OCI-M2 (cell line): ENCODE measurements at regions not wholly inside any gene's neighbourhood (a gene's known extent, or its start where the extent isn't known, plus 50 kb on each side); places are given as distances from the start of the nearest gene placed in this dataset.
"Not testable (repeated sequence)": the region's sequence is repeated elsewhere in the genome, so short reads cannot be mapped to it uniquely, and the experiment has no call there.

Experiments used
- DNase-seq: peaks from one replicate; lab custom pipeline; 2025; ENCODE audit not compliant: unreplicated experiment; lab: John Stamatoyannopoulos, UW

DNA sequence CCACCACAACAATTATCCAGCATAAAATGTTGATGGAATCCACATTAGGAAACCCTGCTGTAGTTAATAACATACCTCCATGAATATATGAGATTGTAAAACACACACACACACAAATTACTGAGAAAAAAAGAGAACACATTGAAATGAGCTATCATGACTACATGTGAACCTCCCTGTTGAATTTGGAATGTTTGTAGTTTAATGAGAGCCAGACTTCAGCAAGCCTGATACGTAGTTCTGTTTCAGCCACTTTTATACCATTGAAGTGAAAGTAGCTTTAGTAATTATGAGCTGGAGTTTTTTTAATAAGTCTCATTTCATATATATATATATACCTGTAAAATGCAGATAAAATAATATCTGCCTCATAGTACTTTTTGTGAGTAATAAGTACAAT is 1146.4 kb downstream of the NAALADL2 start:
- no peak for DNase-seq

GRCh38 chr3:175989161-175989560 is 1130.0 kb downstream of the NAALADL2 start:
- no peak for DNase-seq

DNA sequence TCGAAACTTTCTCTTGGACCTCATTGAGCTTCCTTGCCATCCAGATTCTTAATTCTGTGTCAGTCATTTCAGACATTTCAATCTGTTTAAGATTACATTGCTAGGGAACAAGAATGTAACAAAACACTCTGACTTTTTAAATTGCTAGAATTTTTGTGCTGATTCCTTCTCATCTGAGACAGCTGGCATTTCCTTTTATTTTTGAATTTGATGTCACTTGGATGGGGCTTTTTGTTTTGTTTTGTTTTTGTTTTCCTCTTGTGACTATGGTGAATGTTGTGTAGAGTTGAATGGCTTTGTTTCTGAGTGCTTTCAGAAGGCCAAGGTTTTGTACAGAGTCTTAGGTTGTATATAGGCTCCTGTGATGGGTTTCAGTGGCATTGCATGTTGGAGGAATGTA is 1129.3 kb downstream of the NAALADL2 start:
- DNase-seq: no peak

GRCh38 chr3:175985781-175986180 is 1126.6 kb downstream of the NAALADL2 start:
- DNase-seq: no peak

- DNase-seq: no peak
Observed at GRCh38 chr3:175983379-175983778, 1124.2 kb downstream of the NAALADL2 start.

DNA sequence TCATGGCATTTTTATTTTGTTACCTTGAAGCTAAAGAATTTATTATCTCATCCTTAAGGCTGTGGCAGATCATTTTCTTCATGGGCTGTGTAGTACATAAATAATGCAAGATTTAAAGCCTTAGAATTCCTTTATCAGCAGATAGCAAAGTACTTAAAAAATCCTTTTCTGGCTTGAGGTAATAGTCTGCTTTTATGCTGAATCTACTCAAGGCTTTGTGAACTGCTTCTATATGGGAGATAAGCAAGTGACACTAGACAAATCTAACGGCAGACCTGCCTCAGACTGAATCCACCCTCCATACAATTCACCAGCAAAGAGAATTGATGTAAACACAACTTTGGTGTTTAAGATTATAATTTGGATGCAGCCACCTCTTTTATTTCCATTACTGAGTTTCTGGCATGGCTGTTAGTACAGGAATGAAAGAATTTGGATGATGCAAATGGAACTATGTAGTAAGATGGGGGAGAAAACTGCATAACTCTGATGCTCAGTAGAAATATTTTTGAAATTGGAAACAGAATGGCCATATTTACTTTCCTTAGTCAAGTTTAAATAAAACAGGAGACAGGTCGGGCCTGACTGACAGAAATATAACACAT is 1121.5 kb downstream of the NAALADL2 start:
- DNase-seq: no peak

DNA sequence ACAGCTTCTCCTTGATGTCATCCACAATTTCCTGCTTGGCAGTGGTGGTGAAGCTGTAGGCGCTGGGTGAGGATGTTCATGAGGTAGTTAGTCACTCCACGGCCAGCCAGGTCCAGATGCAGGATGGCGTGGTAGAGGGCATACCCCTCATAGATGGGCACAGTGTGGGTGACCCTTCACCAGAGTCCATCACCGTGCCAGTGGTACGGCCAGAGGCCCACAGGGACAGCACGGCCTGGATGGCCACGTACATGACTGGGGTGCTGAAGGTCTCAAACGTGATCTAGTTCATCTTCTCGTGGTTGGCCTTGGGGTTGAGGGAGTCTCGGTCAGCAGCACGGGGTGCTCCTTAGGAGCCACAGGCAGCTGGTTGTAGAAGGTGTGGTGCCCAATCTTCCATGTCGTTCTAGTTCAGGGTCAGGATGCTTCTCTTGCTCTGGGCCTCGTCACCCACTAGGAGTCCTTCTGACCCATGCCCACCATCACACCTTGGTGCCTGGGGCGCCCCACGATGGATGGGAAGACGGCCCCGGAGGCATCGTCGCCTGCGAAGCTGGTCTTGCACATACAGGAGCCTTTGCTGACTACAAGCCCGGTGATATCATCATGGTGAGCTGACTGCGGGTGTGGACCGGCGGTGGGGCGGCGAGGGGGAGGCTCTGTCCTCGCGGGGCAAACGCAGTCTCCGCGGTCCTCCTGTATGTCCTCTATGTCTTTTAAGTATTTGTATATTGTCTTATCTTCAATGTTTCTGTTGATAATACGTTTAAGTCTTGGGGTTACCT is 1119.0 kb downstream of the NAALADL2 start:
- DNase-seq: no peak

DNA sequence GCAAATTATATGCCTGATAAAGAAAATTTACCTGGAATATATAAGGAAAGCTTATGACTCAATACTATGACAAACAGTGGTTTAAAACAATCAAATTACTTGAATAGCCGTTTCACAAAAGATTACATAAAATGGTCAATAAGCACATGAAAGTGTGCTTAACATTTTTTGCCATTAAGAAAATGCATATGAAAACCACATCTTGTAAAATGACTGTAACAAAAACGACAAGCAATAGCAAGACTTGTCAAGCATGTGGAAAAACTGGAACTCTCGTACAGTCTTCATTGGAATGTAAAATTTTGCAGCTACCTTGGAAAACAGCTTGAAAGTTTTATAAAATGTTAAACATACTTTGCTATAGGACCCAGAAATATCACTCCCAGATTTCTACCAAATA is 1110.3 kb downstream of the NAALADL2 start:
- DNase-seq: no peak

- no peak for DNase-seq
Observed at GRCh38 chr3:175965036-175965435, 1105.9 kb downstream of the NAALADL2 start.

DNA sequence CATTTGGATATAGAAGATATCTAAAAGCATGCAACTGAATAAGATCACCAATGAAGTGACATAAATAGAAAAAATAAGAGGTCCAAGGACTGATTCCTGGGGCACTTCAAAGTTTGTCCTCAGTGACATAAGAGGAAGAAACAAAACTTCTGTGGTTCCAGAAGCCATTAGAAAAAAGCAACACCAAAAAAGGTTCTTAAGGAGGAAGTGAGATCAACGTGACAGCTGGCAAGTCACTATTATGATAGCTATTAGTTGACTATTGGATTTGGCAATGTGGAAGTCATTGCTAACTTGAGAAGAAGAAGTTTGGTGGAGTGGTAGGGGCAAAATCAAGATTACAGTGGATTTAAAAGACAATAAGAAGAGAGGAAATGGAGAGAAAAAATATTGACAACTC is 1098.3 kb downstream of the NAALADL2 start:
- no peak for DNase-seq

DNA sequence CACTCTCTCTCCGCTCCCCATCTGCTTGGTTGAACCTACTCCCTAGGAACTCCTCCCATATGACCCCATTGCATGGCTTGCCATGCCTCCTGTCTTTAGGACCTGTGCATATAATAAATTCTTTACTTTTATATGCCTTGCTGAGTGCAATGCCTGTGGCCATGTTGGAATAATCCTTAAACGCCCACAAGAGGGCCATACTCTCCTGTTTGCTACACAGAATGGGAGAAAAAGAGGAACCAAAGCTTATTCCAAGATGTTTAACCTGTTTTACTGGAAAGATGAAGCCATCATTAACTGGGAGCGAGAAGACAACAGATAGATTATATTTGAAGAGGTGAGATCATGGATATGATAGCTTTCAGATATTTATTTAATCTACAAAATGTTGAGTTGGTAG is 1097.8 kb downstream of the NAALADL2 start:
- no peak for DNase-seq

DNA sequence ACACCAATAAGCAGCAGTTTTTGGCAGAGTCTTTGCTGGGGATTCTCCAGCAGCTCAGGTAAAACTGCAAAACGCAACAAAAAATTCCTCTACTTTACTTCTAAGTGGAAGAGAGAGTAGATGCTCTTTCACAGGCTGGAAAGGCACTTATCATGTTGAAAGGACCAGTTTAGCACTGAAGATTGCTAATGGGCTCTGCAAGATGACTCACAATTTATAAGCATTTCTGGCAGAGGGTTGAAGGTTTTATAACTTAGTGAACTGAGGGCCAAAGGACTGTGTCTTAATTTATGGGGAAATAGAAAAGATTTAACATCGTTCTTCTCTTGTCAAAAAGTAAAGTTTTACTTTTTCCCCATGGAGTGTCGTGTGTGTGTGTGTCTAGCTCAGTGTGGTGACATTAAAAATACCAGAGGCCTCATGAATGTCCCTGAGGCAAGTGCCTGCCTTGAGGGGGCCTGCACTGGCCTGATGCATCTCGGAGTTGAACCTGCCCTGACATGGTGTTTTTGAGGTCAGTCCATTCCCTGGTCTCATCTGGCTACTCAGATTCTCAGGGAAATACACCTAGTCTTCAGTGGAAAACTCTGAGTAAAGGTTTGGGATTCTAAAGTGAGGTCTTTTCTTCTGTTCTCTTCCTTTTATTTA is 1092.0 kb downstream of the NAALADL2 start:
- DNase-seq: no peak

- no peak for DNase-seq
Observed at GRCh38 chr3:175948041-175948440, 1088.9 kb downstream of the NAALADL2 start.

GRCh38 chr3:175941352-175941751 is 1082.2 kb downstream of the NAALADL2 start:
- no peak for DNase-seq

- no peak for DNase-seq
Observed at GRCh38 chr3:175940881-175941280, 1081.7 kb downstream of the NAALADL2 start.

DNA sequence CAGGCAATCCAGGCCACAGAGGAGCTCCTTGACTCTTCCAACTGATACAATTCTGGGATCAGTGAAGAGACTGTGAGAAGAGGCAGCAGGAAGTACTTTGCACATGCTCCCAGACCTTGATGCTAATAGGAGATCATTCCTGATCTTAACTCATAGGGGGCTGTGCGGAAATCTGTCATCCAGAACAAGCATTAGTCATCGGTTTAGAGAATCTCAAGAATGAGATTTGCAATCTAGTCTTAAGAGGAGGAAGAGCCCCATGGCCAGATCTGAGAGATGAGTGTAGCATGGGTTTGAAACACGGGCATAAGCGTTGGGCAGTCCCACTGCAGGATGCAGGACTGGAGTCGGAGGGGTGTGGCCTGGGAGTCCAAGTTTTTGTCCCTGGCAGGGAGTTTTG is 1081.1 kb downstream of the NAALADL2 start:
- DNase-seq: no peak

GRCh38 chr3:175937367-175937766 is 1078.2 kb downstream of the NAALADL2 start:
- not testable (repeated sequence) for DNase-seq

GRCh38 chr3:175932586-175932985 is 1073.5 kb downstream of the NAALADL2 start:
- no peak for DNase-seq

- DNase-seq: no peak
Observed at GRCh38 chr3:175919133-175919532, 1060.0 kb downstream of the NAALADL2 start.

GRCh38 chr3:175916191-175916934 is 1057.2 kb downstream of the NAALADL2 start:
- no peak for DNase-seq

- no peak for DNase-seq
Observed at GRCh38 chr3:175914785-175915184, 1055.7 kb downstream of the NAALADL2 start.

GRCh38 chr3:175913286-175913685 is 1054.2 kb downstream of the NAALADL2 start:
- no peak for DNase-seq
